ENCODE measurements at regions not wholly inside any gene's neighbourhood (a gene's known extent, or its start where the extent isn't known, plus 50 kb on each side); places are given as distances from the start of the nearest gene placed in this dataset.

GRCh38 chr2:152861349-152861942 lies 143.0 kb downstream of the ARL6IP6 start:
- peak; percentile 69 for TF ChIP-seq CTCF (IDR thresholded peaks at IDR 0.05; ENCODE audit: low read length)
- TF ChIP-seq EZH2 (optimal IDR thresholded peaks at IDR 0.05; ENCODE audit: low read depth, low read length), result no peak
- TF ChIP-seq EZH2phosphoT487 (IDR thresholded peaks at IDR 0.05; ENCODE audit: low read length), result no peak

Data from MM.1S (cell line).